ENCODE measurements at regions not wholly inside any gene's neighbourhood (a gene's known extent, or its start where the extent isn't known, plus 50 kb on each side); places are given as distances from the start of the nearest gene placed in this dataset.
"Not testable (repeated sequence)": the region's sequence is repeated elsewhere in the genome, so short reads cannot be mapped to it uniquely, and the experiment has no call there.

GRCh38 chr12:28776913-28777422 is 372.1 kb upstream of the FAR2 start:
- no peak for DNase-seq

- no peak for DNase-seq
These were observed 371.3 kb upstream of the FAR2 start for GRCh38 chr12:28777603-28778365.

GRCh38 chr12:28780096-28780495 is 369.0 kb upstream of the FAR2 start:
- peak; percentile 43 for DNase-seq

- DNase-seq = no peak
These were observed 368.1 kb upstream of the FAR2 start for GRCh38 chr12:28780960-28781359.

GRCh38 chr12:28781671-28782652 is 367.1 kb upstream of the FAR2 start:
- no peak for DNase-seq

GRCh38 chr12:28782812-28783211 is 366.3 kb upstream of the FAR2 start:
- DNase-seq = no peak

GRCh38 chr12:28787151-28787550 is 361.9 kb upstream of the FAR2 start:
- peak; percentile 12 for DNase-seq

GRCh38 chr12:28788256-28788655 is 360.8 kb upstream of the FAR2 start:
- not testable (repeated sequence) for DNase-seq

- no peak for DNase-seq
These were observed 355.4 kb upstream of the FAR2 start for GRCh38 chr12:28793581-28794151.

GRCh38 chr12:28794211-28794610 is 354.9 kb upstream of the FAR2 start:
- DNase-seq = no peak

GRCh38 chr12:28794786-28795185 is 354.3 kb upstream of the FAR2 start:
- DNase-seq = no peak

GRCh38 chr12:28795311-28795710 is 353.8 kb upstream of the FAR2 start:
- no peak for DNase-seq

- DNase-seq = no peak
These were observed 349.7 kb upstream of the FAR2 start for GRCh38 chr12:28799348-28799747.

- DNase-seq = no peak
These were observed 348.9 kb upstream of the FAR2 start for GRCh38 chr12:28800129-28800528.

GRCh38 chr12:28802706-28803438 is 346.2 kb upstream of the FAR2 start:
- no peak for DNase-seq

GRCh38 chr12:28807535-28807934 is 341.5 kb upstream of the FAR2 start:
- DNase-seq = no peak

- no peak for DNase-seq
These were observed 337.6 kb upstream of the FAR2 start for GRCh38 chr12:28811457-28811856.

GRCh38 chr12:28814246-28814645 is 334.8 kb upstream of the FAR2 start:
- DNase-seq = no peak

GRCh38 chr12:28817524-28817923 is 331.6 kb upstream of the FAR2 start:
- DNase-seq = no peak

GRCh38 chr12:28824193-28824846 is 324.8 kb upstream of the FAR2 start:
- DNase-seq = no peak

- DNase-seq = no peak
These were observed 324.2 kb upstream of the FAR2 start for GRCh38 chr12:28824849-28825248.

- DNase-seq = no peak
These were observed 322.3 kb upstream of the FAR2 start for GRCh38 chr12:28826766-28827165.
